ENCODE measurements at regions not wholly inside any gene's neighbourhood (a gene's known extent, or its start where the extent isn't known, plus 50 kb on each side); places are given as distances from the start of the nearest gene placed in this dataset.

DNA sequence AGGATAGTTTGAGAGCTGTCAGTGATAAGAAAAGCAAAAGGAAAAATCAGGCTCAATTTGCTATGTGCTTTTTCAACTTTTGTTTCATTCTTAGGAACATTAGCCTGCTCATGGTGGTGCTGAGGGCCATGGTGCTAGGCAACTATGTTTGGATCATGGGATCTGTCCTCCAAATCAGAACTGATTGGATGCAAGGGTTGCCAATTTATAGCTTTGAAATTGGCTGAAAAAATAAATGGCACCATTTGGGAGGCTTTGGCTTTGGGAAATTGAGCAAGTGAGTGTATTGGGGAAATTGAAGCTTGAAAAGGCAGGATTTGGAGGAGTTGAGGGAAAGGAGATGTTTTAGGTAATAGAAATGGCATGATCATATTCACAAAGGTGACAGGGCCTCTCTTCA is 103.8 kb downstream of the CYP26A1 start:
- H3K4me3 ChIP-seq (ENCODE audit: low read depth, low read length), result no peak overlapping the region
- DNase-seq (ENCODE audit: low read depth), result no peak
- TF ChIP-seq, protein P1, sequence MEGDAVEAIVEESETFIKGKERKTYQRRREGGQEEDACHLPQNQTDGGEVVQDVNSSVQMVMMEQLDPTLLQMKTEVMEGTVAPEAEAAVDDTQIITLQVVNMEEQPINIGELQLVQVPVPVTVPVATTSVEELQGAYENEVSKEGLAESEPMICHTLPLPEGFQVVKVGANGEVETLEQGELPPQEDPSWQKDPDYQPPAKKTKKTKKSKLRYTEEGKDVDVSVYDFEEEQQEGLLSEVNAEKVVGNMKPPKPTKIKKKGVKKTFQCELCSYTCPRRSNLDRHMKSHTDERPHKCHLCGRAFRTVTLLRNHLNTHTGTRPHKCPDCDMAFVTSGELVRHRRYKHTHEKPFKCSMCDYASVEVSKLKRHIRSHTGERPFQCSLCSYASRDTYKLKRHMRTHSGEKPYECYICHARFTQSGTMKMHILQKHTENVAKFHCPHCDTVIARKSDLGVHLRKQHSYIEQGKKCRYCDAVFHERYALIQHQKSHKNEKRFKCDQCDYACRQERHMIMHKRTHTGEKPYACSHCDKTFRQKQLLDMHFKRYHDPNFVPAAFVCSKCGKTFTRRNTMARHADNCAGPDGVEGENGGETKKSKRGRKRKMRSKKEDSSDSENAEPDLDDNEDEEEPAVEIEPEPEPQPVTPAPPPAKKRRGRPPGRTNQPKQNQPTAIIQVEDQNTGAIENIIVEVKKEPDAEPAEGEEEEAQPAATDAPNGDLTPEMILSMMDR (IDR thresholded peaks at IDR 0.05; ENCODE audit: insufficient read depth, low read depth, low read length, missing control alignments), result no peak

DNA sequence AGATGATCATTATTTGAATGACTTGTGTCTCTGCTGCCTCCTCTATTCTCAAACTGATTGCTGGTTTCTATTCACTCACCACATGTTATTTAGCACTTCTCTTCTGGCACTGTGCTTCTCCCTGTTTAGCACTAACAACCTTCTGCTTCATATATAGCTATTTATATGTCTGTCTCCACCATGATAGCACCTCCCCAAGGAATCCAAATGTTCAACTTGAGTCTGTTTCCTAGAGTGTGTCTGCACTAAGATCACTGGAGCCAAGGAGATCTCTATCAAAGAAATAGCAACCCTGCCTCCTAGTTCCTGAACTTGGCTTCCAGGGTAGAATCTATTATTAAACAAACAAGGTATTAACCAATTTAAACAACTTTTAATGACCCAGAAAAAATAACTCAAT is 104.5 kb downstream of the CYP26A1 start:
- H3K4me3 ChIP-seq (ENCODE audit: low read depth, low read length), result no peak overlapping the region
- TF ChIP-seq, protein P1 (IDR thresholded peaks at IDR 0.05; ENCODE audit: insufficient read depth, low read depth, low read length, missing control alignments), result no peak
- DNase-seq (ENCODE audit: low read depth), result no peak

DNA sequence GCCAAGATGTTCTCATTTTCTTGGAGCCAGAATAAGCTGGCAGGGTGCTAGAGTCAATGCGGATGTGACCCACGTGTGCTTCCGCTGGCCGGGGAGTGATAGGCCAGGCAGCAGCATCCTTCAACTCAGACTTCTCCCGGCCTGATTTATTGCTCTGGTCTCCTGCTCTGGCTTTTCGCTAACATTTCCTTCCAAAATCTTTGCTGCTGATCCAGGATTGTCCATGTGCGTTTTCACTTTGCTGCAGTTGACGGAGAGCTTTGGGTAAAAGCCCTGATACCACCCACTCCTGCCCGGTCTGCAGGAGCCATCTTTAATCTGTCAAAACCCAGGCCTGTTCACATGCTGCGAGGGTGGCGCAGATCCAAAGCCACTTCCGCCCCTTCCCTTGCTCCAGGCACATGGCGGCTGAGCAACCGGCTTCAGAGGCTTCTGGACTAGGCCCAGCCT is 106.8 kb downstream of the CYP26A1 start:
- H3K4me3 ChIP-seq (ENCODE audit: low read depth, low read length), result no peak overlapping the region
- TF ChIP-seq, protein P1 (IDR thresholded peaks at IDR 0.05; ENCODE audit: insufficient read depth, low read depth, low read length, missing control alignments), result no peak
- no peak for DNase-seq (ENCODE audit: low read depth)

DNA sequence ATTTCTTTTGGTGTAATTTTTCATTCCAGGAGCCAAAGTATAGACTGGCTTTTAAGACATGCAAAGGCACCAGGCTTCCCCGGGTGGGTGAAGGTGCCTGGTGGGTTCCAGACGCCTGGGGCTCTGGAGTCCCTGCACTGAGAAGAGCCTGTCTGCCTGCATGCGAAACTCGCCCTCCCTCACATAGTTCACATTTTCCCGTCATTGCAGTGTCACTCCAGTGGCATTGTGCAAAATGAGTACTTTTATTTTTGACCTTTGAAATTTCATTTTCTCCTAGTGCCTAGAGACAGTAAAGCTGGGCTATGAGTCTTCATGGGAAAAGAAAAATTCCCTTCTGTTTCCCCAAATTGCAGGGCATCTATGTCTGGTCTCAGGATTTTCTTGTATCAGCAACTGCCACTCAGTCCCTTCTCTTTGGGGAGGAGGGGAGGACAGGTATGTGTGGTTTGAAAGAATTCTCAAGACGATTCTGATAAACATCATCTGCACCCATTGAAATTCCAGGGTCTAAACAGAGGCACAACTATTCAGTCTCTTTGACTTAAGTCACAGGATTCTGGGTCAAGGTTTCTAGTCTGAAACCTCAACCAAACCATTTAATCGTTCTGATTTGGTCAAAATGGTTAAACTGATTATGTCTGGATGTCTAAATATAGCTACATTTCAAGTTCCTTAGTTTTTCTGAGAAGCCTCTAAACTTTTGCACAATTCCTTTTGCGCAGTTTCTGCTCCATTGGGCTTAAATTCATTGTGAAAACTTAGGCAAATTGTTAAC is 107.8 kb downstream of the CYP26A1 start:
- no peak for DNase-seq (ENCODE audit: low read depth)
- TF ChIP-seq, protein P1 (IDR thresholded peaks at IDR 0.05; ENCODE audit: insufficient read depth, low read depth, low read length, missing control alignments), result no peak
- H3K4me3 ChIP-seq (ENCODE audit: low read depth, low read length), result no peak overlapping the region

DNA sequence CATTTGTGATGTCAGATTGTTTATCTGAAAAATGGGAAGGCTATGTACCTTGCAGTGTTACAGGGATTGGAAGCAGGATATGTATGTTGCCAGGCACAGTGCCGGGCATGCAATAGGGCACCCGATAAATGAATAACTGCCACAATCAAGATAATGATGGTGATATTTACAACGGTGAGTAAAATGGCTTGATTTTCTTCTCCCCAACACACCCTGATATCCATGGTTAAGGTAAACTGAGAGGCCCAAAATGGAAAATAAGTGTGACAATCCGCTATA is 108.3 kb downstream of the CYP26A1 start:
- TF ChIP-seq, protein P1 (IDR thresholded peaks at IDR 0.05; ENCODE audit: insufficient read depth, low read depth, low read length, missing control alignments), result no peak
- no peak for DNase-seq (ENCODE audit: low read depth)
- no peak overlapping the region for H3K4me3 ChIP-seq (ENCODE audit: low read depth, low read length)

DNA sequence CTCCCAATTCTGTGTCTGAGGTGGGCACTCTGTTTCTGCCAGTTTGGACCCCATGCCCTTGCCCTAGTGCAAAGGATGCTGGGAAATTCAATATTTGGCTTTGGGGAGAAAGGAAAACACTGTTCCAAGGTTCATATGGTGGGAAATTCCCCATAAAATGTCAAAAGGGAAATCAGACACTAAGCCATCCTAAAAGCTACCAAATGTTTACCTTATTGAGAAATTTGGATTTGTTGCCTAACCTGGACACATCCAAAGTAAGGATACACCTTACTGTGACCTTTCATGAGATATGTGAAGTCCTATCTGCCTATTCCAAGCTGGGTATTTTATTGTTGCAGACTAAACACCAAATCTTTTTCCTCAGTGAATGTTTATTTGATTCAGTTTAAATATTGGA is 109.1 kb downstream of the CYP26A1 start:
- TF ChIP-seq, protein P1 (IDR thresholded peaks at IDR 0.05; ENCODE audit: insufficient read depth, low read depth, low read length, missing control alignments), result no peak
- H3K4me3 ChIP-seq (ENCODE audit: low read depth, low read length), result no peak overlapping the region
- DNase-seq (ENCODE audit: low read depth), result no peak

DNA sequence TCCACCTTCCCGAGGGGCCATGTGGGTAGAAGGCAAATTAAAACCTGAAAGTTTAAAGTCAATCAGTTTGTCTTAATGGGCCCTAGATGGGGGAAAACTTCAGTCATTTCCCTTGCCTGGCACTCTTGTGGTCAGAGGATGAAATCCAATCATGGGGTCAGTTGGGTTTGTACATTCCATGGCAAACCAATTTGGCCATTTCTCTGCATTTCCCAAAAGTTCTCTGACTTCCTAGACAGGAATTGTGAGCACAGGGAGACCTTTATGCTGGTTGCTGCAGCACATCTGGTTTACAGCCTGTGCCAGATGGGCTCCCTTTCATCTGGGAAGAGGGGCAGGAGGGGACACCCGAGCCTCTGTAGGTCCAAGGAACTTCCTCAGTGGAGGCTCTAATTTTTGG is 113.0 kb downstream of the CYP26A1 start:
- H3K4me3 ChIP-seq (ENCODE audit: low read depth, low read length), result no peak overlapping the region
- TF ChIP-seq, protein P1 (IDR thresholded peaks at IDR 0.05; ENCODE audit: insufficient read depth, low read depth, low read length, missing control alignments), result no peak
- DNase-seq (ENCODE audit: low read depth), result no peak
